ENCODE measurements at regions not wholly inside any gene's neighbourhood (a gene's known extent, or its start where the extent isn't known, plus 50 kb on each side); places are given as distances from the start of the nearest gene placed in this dataset.

DNA sequence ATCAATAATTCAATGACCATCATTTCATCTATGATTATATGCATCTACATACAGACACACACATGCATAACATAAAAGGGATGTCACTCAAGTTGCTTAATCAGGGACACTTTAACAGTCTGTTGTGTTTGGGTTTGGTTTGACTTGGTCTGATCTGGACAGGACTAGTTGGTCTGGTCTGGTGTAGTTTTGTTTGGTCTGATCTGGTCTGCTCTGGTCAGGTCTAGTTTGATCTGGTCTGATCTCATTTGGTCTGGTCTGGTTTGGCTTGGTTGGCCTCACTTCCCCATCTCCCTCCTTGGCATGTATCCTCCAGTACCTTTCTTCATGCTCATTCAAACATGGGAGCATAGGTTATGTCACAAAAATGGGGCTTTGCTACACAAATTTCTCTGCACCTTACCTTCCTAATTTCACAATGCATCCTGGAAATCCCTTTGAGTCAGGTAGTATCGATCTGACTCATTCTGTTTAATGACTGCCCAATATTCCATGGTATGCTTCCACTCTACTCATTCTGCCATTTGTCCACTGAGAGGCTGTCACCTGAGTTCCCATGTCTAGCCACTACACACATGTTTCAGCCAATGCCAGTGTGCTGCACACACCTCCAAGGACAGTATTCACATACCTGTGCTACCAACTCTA lies 73.0 kb upstream of the TPM1 start:
- DNase-seq = no peak

DNA sequence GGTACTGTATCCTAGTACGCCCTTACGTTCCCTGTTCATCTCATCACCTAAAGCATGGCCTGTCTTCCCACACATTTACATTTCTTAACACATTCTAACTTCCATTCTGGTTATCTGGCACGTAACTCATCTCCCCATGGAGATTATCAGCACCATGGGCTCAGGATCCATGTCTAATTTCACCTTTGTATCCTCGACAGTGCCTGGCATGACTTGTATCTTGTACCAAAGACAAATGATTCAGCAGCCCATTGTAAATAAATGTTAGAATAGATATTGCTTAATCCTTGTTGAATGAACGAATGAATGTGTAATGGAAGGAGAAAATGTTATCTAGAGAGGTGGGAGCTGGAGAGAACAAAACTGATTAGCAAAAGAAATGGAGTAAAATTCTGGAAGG lies 69.7 kb upstream of the TPM1 start:
- no peak for DNase-seq

DNA sequence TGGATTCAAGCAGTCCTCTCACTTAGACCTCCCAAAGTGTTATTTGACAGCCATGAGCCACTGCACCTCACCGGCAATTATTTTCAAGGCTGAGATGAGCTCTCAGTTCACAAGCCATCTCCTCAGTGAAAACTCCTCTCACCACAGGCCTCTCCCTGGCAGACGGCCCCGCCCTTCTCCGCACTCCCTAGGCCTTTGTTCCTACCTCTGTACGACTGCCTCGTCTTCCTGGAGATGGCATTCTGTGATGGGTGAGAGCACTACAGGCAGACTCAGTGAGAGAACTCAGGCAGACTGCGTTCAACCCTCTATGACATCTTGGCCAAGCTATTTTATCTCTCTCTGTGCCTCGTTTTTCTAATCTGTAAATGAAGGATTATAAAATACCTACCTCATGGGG lies 67.0 kb upstream of the TPM1 start:
- DNase-seq = peak; percentile 13

DNA sequence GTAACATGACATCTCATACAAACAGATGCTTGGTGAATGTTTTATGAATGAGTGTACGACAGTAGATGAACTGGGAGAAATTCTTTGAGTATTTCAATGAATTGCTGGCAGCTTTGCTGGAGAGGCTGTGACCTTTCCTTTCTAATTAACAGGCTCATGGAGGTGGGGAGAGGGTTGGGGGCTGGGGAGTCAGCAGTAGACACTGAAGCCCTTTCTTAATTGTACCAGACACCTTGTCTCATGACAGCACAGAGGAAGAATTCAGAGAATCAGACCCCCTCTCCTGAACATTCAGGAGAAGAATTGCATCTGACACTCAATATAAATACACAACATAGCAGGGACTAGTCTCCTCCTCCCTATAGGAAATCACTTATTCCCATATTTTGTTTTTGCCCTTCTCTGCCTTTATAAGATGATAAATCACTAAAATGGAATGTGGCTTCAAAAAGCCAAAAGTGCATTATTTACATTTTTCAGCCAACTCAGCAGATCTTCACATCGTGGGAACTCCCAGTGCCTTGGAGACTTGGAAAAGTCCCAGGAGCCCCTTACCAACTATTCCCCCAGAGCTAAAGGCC lies 66.2 kb upstream of the TPM1 start:
- DNase-seq = no peak

DNA sequence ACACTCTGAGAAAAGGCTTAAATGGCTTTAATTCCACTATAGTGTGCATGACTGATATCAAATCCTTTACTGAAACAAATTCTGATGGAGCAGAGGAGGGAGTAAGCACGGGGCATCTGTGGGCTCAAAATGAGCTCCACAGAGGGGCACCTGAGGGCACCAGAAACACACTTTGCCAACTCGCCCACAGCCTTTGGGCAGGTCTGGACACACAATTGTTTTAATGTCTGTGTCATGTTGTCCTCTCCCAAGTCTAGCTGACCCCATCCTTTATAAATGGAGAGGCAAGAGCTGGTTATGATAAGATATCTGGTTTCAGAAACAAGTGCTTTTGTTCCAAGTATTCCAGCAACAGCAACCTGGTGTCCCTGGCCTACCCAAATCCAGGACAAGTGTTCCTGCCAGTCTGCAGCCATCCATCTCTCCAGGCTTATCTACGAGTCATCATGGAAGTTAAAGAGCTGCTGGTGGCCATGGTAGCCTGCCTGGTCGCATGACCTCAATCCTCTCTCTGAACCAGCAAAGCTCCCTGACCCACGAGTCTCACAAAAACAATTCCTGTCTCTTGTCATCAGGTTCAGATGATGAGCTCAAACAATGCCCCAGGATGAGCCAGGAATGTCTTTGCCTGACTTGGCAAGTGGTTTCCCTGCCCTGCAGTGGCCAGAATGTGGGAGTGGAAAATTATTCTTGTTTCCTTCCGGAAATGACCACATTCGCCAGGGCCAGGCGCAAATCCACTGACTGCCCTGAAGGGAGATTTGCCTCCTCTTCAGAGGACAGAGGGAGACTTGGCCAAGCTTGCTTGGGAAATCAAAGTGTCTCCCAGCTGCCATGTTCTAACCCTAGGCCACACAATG lies 64.4 kb upstream of the TPM1 start:
- DNase-seq = no peak

DNA sequence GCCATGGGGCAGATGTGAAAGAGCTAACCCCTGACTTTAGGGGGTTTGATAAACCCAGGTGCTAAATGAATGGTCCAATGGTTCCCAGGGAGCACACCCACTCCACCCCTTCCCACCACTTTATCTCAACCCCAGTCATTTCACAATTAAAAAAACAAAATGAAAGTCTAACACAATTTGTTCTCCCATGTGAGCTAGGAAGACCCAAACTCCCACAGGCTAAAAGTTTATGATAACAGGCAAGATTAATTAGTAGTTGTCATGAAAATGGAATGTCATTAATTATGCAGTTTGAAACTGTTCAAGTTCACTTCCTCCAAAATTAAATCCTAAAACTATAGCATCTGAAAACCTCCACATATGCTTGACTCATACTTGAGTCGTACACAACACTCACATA lies 63.3 kb upstream of the TPM1 start:
- DNase-seq = no peak

DNA sequence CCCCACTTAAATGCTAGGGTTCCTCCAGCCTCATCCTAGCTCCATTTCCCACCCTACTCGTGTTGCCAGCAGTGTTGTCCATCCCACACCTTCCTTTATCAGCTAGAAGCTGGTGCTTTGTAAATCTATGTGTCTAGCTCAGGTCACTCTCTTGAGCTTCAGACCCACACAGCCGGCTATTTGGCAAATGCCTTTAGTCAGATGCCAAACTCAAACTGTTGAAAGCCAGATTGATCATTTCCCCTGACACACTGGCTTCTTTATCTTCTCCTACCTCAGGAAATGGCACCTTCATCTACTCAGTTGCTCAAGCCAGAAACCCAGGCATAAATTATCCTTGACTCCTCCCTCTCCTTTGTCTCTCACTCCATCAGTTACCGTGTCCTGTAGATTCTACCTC lies 61.5 kb upstream of the TPM1 start:
- no peak for DNase-seq

DNA sequence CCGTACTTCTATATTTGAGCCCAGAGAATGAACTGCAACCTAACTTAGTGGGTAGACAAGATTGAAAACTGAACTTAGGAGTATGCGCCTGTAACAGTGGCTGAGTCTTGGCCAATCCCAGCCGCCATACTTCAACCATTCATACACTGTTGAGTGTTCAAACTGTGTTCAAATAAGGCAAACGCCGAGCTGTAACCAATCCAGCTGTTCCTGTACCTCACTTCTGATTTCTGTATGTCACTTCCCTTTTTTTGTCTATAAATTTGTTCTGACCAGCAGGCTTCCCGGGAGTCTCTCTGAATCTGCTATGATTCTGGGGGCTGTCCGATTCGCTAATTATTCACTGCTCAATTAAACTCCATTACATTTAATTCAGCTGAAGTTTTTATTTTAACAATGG lies 58.6 kb upstream of the TPM1 start:
- no peak for DNase-seq

DNA sequence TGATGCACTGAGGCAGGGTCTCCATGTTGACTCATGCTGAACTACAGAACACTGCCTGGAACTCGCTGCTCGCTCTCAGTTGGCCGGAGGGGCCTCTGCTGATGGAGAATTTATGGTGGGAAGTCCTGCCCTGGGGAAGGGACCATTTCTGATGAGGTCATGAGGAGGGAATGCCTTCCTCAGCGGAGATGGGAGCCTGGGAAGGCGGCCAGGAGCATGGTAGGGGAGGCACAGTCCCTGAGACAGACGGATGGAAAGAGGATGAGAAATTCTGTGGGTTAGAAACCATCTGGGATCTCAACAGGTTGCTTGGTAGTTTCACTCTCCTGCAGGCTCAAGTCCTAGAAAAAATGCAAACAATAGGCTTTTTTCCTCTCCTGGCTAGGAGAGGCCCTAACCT lies 56.8 kb upstream of the TPM1 start:
- DNase-seq = no peak

DNA sequence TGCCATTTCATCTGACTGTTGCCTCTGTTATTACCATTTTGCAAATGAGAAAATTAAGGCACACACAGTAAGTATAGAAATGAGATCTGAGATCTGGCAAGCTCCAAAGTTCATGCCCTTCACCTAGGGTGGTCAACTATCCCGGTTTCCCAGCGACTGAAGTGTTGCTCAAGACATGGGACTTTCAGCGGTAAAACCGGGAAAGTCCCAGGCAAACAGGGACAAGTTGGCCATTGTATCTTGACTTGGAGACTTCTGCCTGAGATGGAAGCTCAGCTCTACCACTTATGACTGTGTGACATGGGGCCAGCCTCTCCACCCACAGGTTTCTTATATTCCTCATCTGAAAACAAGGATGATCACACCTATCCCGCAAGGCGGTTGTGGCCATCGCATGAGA lies 55.6 kb upstream of the TPM1 start:
- DNase-seq = no peak

DNA sequence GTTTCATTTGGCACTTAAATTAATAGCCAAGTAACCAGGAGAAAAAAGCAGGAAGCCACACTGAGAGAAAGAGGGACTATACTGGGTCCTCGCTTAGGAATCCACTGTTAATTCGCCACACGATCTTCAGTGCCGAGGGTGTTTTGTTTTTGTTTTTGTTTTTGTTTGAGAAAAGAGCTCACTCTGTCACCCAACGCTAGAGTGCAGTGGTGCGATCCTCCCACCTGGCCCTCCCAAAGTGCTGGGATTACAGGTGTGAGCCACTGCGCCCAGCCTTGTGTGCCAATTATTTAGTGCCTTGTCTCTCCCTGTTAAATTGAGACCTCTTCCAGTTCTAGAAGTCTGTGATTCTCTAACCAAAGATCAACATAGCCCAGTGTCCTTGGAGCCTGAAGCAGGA lies 53.8 kb upstream of the TPM1 start:
- DNase-seq = no peak

DNA sequence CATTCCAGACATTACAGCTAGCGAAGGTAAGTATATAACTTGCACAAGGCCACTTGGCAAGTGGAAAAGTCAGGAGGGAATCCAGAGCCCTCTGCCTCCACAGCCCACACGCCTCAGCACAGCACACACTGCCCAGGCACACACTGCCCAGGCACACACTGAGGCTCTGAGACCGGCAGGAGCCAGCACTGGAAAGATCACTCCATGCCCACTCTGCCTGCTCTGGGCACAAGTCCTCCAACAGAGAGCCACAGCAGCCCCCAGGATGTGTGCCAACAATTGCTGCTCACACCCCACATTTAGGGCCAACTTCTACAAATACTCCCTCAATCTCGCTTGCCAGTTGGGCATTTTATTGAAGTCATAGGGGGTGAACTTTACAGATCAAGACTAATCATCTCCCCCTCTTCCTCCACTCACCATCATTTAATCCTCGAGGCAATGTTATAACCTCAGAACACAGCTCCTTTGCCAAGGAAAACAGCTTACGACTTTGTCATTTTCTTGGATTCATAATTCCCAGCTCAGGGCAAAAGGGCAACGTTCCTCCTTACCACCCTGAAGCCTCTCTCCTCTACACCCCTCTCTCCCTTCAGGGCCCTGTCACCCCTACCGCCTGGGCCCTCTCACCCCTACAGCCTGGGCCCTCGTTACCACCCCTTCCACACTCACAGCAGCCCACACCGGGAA lies 53.0 kb upstream of the TPM1 start:
- no peak for DNase-seq

DNA sequence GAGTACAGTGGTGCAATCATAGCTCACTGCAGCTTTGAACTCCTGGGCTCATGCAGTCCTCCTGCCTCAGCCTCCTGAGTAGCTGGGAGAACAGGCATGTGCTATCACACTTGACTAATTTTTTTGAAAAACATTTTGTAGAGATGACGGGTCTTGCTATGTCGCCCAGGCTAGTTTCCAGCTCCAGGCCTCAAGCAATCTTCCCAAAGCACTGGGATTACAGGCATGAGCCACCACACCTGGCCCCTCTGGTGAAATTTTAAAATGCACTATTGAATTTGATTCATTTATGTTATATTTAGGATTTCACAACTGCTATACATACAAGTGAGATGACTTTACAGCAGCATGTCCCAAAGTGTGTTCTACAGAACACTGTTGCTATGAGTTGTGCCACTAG lies 50.8 kb upstream of the TPM1 start:
- DNase-seq = no peak

DNA sequence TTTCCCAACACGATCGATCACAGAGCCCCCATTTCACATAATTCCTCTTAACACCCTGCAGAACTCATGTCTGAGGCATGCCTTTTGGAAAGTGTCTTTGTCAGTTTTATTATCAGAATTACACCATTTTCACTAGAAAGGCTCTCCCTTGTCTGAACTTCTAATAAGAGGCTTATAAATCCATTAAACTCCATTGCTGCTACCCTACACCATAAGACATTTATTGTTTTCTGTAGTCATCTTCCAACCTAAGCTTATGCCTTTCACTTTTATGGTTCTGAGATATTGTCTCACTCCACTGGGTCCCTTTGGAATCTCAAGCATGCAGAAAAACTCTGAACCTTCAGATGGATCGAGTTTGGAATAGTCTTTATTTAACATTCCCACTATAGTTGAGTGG lies 50.2 kb upstream of the TPM1 start:
- no peak for DNase-seq

All from NCI-H2227 treated with DMSO at 0.1 percent for 48 hours (cell line).